Thoracic aorta (tissue), 2 donors: ENCODE measurements at regions not wholly inside any gene's neighbourhood (a gene's known extent, or its start where the extent isn't known, plus 50 kb on each side); places are given as distances from the start of the nearest gene placed in this dataset.

ENCODE experiments used
- ATAC-seq: fragments of 150-250 bp; one replicate; pipeline ENCODE4 v1.8.0; 2017; ENCODE audit warnings: low read depth; ENCODE audit not compliant: insufficient number of reproducible peaks, low FRiP score
- DNase-seq: peaks from one replicate; pipeline ENCODE4 v3.0.0-alpha.2; 2020; ENCODE audit warnings: low spot score
- H3K27ac ChIP-seq, 2 donors: fragments of 200-600 bp; sonication (generic); 1 replicate in 1 of 2; 2 replicates in 1 of 2; pipeline ENCODE4 v1.5.1; 2016; ENCODE audit warnings: mild to moderate bottlenecking in 2 of 2, moderate library complexity in 2 of 2
- H3K27me3 ChIP-seq: fragments of 200-600 bp; sonication (generic); replicated peaks from 2 replicates; pipeline ENCODE4 v1.6.0; 2016; ENCODE audit warnings: mild to moderate bottlenecking; ENCODE audit not compliant: insufficient read depth
- H3K36me3 ChIP-seq: fragments of 200-600 bp; sonication (generic); one replicate; pipeline ENCODE4 v1.5.1; 2016
- H3K4me1 ChIP-seq, 2 donors: fragments of 200-600 bp; sonication (generic); 1 replicate in 1 of 2; 2 replicates in 1 of 2; pipeline versions ENCODE4 v1.5.1 to v1.6.0; 2016; ENCODE audit warnings: low read depth in 2 of 2, mild to moderate bottlenecking in 1 of 2; ENCODE audit not compliant: control insufficient read depth in 1 of 2
- H3K4me3 ChIP-seq: fragments of 200-600 bp; sonication (generic); 2 replicates; pipeline ENCODE4 v1.5.1; 2016; ENCODE audit warnings: mild to moderate bottlenecking
- H3K9me3 ChIP-seq: fragments of 200-600 bp; sonication (generic); 2 replicates; pipeline ENCODE4 v1.5.1; 2016
- CTCF ChIP-seq: fragments of 200-600 bp; sonication (generic); IDR thresholded peaks from one replicate; pipeline ENCODE4 v1.5.1; 2019; ENCODE audit warnings: antibody characterized with exemption

- no peak overlapping the region for H3K27ac ChIP-seq
- no peaks in the 10 kb centered on the region for H3K36me3 ChIP-seq
- H3K4me3 ChIP-seq: no peak overlapping the region
- H3K27me3 ChIP-seq: no peaks in the 10 kb centered on the region
- DNase-seq (no peak), ATAC-seq (no peak)
- H3K9me3 ChIP-seq: no peaks in the 10 kb centered on the region
- TF ChIP-seq CTCF: no peak
- H3K4me1 ChIP-seq: no peaks in the 10 kb centered on the region
Measured at GRCh38 chr2:221270806-221271205, 301.3 kb downstream of the EPHA4 start.

- no peak for TF ChIP-seq CTCF
- Histone ChIP-seq H3K36me3 (no peaks in the 10 kb centered on the region), H3K27me3 (no peaks in the 10 kb centered on the region), H3K4me1 (no peaks in the 10 kb centered on the region), H3K4me3 (no peak overlapping the region), H3K9me3 (no peaks in the 10 kb centered on the region), H3K27ac (no peak overlapping the region)
- ATAC-seq (no peak), DNase-seq (no peak)
Measured at GRCh38 chr2:221272729-221273128, 299.4 kb downstream of the EPHA4 start.

- no peak for ATAC-seq
- Histone ChIP-seq H3K27me3 (no peaks in the 10 kb centered on the region), H3K9me3 (no peaks in the 10 kb centered on the region), H3K4me3 (no peak overlapping the region), H3K4me1 (no peaks in the 10 kb centered on the region), H3K27ac (no peak overlapping the region), H3K36me3 (no peaks in the 10 kb centered on the region)
- DNase-seq: no peak
- TF ChIP-seq CTCF: no peak
Measured at GRCh38 chr2:221276033-221276432, 296.1 kb downstream of the EPHA4 start.

GRCh38 chr2:221276601-221277000 lies 295.5 kb downstream of the EPHA4 start:
- H3K4me3 ChIP-seq: no peak overlapping the region
- H3K4me1 ChIP-seq: no peaks in the 10 kb centered on the region
- DNase-seq (no peak), ATAC-seq (no peak)
- no peaks in the 10 kb centered on the region for H3K36me3 ChIP-seq
- no peak overlapping the region for H3K27ac ChIP-seq
- no peaks in the 10 kb centered on the region for H3K27me3 ChIP-seq
- no peak for TF ChIP-seq CTCF
- no peaks in the 10 kb centered on the region for H3K9me3 ChIP-seq

GRCh38 chr2:221282386-221282785 lies 289.7 kb downstream of the EPHA4 start:
- Histone ChIP-seq H3K27me3 (no peaks in the 10 kb centered on the region), H3K4me1 (no peaks in the 10 kb centered on the region), H3K4me3 (no peak overlapping the region), H3K27ac (no peak overlapping the region), H3K36me3 (no peaks in the 10 kb centered on the region), H3K9me3 (no peaks in the 10 kb centered on the region)
- ATAC-seq: no peak
- TF ChIP-seq CTCF: no peak
- DNase-seq: no peak
